HG03469 (cell line): ENCODE measurements at regions not wholly inside any gene's neighbourhood (a gene's known extent, or its start where the extent isn't known, plus 50 kb on each side); places are given as distances from the start of the nearest gene placed in this dataset.

ENCODE experiments used
- ATAC-seq: cut with Tn5 transposase; IDR thresholded peaks from one replicate; pipeline ENCODE4 v1.9.1; 2021; ENCODE audit warnings: mild to moderate bottlenecking, moderate library complexity, moderate number of reproducible peaks; ENCODE audit not compliant: unreplicated experiment

- no peak for ATAC-seq
These were observed 57.6 kb downstream of the TENT5A start for GRCh38 chr6:81694855-81695254.

DNA sequence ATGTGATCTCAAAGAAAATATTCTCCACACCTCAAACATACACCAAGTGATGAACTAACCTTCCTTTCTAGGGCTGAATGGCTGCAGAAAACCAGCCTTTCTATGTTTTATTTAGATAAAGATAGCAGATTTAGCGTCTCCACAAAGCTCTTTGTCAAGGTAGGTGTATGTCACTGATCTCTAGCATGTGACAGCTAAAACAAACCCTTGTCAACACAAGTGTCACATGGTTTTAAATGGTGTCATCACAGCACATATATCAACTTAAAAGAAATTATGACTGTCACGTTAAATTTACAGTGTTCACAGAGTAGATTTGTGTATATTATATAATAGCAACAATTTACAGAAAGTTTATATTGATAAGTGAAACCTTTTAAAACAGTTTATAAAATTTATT is 58.3 kb downstream of the TENT5A start:
- no peak for ATAC-seq

- no peak for ATAC-seq
These were observed 59.2 kb downstream of the TENT5A start for GRCh38 chr6:81693266-81693665.

DNA sequence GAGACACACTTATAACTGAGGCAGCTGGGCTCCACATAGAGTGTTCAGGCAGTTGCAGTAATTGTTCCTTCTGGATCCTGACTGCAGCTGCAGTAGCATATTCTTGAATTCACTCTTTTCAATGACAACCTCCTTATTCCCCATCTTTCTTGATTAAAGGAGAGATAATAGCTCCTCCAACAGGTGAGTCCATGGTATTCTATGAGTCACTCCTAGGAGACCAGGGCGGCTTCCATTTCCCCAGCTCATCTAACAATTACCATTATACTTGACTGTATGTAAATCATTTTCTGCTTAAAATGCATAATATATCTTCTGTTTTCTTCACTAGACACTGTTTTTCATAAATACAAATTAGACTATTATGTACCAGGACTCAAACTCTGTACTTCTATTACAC is 62.4 kb downstream of the TENT5A start:
- ATAC-seq = no peak

DNA sequence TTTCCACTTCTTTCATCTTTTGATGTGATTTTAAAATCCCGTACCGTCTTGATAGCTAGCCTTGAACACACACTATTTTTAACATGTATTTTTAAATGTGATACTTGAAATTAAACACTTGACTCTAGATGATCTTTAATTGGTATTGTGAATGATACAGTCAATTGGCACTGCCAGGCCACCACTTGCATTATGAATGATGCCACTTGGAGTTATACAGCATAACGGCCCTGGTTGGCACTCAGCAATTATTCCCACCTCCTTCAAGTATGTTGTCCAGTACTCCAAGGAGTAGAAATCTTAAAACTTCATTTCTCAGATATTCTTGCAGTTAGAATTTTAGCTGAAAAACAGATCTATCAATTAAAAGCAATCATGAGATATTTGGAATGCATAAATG is 62.9 kb downstream of the TENT5A start:
- no peak for ATAC-seq

GRCh38 chr6:81683912-81684311 is 68.6 kb downstream of the TENT5A start:
- ATAC-seq = no peak

- ATAC-seq = no peak
These were observed 69.4 kb downstream of the TENT5A start for GRCh38 chr6:81682858-81683620.

GRCh38 chr6:81682235-81682795 is 70.2 kb downstream of the TENT5A start:
- ATAC-seq = no peak

DNA sequence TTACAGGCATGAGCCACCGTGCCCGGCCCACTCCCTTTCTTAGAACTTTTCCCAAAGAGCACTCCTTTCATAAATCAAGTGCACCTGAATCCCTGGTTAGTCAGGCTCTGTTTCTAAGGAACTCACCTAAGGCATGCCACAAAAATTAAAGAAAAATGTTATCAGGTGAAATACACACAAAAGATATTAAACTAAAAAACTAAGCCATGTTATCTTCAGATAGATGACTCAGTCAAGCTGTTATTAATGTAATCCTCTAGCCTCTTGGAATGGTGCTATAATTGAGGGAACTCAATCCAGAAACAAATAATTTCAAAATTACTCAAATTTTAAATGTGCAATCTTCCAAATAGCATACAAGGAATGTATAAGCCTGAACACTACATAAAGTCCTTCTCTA is 83.0 kb downstream of the TENT5A start:
- no peak for ATAC-seq

- ATAC-seq = no peak
These were observed 83.8 kb downstream of the TENT5A start for GRCh38 chr6:81668615-81669047.

DNA sequence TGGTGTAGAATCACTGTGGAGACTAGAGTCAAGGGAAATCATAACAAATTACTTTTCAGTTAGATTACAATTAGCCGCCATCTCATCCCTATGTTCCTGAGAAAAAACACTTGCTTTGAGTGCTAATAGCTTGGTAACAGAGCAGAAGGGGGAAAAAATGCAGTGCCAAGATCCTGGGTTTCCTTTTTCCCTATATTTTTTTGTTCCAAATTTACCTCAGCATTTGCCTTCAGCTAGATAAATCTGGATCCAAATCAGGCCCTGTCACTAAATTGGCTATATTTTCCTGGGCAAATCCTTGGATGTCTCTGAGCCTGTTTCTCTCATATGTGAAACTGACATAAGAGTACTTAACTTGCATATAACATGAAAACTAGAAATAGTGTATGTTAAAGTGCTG is 86.0 kb downstream of the TENT5A start:
- ATAC-seq = no peak

- no peak for ATAC-seq
These were observed 96.2 kb downstream of the TENT5A start for GRCh38 chr6:81656231-81656630.

- ATAC-seq = no peak
These were observed 96.8 kb downstream of the TENT5A start for GRCh38 chr6:81655696-81656095.

GRCh38 chr6:81648502-81648901 is 104.0 kb downstream of the TENT5A start:
- ATAC-seq = no peak

DNA sequence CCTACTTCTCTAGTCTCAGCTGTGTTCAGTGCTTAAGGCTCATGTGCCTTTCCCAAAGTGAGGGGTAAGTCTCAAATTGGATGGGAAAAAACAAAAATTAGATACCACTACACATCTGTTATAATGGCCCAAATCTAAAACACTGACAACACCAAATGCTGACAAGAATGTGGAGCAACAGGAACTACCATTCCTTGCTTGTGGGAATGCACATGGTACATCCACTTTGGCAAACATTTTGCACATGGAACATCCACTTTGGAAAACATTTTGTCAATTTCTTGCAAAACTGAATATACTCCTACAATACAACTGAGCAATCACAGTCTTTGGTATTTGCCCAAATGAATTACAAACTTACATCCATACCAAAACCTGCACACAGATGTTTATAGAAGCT is 109.3 kb downstream of the TENT5A start:
- no peak for ATAC-seq

GRCh38 chr6:81640891-81641290 is 111.6 kb downstream of the TENT5A start:
- no peak for ATAC-seq

- ATAC-seq = no peak
These were observed 112.4 kb downstream of the TENT5A start for GRCh38 chr6:81640126-81640525.

DNA sequence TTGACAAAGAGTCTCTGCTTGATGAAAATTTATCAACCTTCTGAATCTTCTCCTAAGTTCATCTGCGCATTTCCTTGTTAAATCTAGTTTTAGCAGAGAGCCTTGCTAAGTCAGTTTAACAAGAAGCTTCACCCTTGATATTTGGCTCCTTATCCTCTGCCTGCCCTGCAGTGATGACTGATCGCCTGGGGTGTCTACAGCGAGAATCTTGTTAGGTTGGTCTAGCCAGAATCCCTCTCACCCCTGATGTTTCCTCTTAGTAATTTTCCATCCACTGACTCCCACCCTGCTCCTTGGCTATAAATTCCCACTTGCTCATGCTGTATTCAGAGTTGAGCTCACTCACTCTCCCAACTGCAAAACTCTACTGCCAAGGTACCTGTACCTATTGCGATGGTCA is 114.1 kb downstream of the TENT5A start:
- ATAC-seq = no peak

DNA sequence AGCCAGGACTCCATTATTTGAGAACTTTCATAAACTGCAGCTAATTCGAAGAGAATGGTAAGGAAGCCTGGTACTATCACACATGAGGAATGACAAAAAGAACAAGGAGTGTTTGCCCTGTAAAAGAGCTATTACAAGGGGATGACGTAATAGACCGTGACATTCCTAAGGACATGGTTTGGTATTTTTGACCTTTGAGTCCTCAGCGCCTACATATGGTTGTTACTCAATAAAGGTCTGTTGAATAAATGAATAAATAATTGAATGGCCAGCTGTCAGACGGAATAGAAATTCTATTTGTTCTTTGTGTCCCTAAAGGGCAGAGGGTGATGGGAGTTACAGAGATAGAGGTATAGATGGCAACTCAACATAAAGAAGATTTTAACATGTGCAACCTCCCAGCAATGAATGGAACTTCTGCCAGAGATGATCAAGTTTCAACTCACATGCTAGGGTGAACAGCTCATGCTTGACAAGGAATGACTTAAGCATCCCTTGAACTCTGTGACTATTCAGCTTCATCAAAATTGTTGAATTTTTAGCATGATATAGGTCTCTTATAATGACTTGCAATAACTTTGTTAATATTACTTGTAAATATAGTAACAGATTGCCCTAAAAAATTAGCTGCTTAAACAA is 115.4 kb downstream of the TENT5A start:
- ATAC-seq = no peak

GRCh38 chr6:81634155-81634880 is 118.2 kb downstream of the TENT5A start:
- ATAC-seq = no peak

DNA sequence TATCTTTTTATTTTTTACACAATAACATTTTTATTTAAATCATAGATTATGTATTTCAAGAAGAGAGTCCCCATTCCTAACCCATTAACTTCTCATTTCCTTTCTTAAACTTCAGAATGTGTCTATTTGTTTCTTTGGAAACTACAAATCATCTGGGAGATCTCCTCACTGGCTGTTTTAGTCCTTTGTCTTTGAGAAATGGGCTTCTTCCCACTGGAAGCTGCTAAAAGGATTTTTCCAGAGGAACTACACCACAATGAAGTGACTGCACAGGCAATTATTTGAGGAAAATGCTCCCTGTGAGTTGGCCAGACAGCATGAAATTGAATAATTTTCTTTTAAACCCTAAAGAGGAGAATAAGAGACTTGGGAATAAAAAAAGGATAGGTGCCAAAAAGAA is 119.1 kb downstream of the TENT5A start:
- no peak for ATAC-seq

DNA sequence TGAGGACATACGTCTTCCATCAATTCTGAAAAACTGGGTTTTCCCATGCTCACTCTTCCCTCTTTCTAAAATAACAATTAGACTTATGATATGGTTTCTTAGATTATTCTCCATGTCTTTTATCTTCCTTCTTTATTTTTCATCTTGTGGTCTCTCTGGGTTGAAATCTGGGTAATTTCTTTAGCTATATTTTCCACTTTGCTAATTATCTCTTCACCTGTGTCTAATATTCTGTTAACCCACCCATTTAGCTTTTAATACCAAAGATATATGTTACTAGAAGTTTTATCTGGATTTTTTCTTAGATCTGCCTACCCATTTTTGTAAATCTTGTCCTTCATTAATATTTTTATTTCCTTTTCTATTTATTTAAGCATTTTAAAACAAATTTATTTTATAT is 121.8 kb downstream of the TENT5A start:
- no peak for ATAC-seq
